Stimulated activated naive CD8-positive, alpha-beta T cell treated with anti-CD3 and anti-CD28 coated beads, Interleukin-15, Interleukin-2, amounts not matched to agents 100 U/mL and 50 U/mL, for 24 hours (primary cell): ENCODE measurements at regions not wholly inside any gene's neighbourhood (a gene's known extent, or its start where the extent isn't known, plus 50 kb on each side); places are given as distances from the start of the nearest gene placed in this dataset.

Experiments used
- ATAC-seq: fragments of 150-1000 bp; cut with Tn5 transposase; one replicate; pipeline ENCODE4 v1.10.0; 2021
- DNase-seq: peaks from one replicate; pipeline ENCODE4 v3.0.0; 2021

DNA sequence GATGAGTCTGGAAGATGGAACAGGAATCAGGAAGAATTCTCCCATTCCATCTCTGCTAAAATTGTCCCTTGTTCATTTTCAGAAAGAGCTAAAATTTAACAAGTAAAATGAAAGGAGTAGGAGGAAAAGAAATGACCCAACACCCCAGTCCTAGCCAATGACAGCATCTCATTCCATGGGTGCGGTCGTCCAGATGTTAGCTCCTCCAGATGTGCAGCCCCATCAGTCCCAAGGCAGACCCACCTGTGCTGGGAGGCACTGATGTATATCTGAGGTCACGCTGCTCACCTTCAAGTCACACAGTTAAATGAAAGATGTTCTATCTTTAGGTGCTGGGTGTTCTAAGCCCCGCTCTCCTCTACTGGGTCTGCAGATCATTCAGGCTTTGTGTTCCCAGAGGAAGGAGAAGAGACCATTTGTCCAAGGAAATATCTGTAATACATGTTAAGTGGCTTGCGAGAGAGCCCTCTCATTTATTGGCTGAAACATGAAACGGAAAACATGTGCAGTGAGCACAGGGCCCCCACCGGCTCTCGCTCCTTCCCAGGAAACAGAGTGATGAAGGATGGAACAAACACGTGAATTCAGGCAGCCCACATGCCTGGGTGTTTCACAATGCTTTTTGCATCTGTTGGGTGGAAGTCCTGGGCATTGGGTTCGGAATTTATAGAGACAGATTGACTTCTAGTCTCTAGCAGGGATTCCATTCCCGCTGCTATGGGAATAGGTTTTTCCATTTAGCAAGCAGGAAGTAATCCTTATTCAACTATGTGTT, 294.6 kb downstream of the NUAK1 start:
- ATAC-seq (no peak), DNase-seq (no peak)

DNA sequence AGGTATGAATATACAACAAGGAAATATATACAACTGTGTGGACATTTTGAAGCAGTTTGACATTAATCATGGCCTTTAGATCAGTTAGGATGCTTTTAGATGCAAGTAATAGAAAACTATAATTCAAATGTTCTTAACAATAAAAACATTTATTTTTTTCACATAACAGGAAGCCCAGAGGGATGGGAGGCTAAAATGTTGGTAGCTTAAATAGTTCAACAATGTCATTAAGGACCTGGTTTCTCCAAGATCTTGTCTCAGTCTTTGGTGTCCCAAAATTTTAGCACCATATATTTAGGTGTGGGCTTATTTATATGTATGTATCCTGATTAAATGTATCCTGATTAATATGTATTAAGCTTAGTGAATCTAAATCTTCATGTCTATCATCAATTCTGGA, 292.4 kb downstream of the NUAK1 start:
- ATAC-seq (no peak), DNase-seq (no peak)

DNA sequence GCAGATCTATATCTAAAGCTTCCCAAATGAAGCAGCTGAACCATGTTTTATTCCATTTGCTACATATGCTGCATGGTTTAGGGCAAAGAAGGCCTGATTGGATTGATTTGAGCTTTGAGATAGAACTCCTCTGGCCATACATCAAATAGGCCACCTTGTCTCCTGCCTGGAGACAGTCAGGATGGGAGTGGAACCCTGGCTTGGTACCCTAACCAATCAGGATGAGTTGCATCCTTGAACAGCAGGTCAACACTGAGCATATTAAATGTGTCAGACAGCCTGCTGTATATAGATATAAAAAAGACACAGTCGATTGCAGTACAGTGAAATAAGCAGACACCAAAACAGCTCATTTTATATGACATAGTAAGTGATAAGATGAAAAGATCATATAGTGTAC, 291.7 kb downstream of the NUAK1 start:
- ATAC-seq (no peak), DNase-seq (no peak)

DNA sequence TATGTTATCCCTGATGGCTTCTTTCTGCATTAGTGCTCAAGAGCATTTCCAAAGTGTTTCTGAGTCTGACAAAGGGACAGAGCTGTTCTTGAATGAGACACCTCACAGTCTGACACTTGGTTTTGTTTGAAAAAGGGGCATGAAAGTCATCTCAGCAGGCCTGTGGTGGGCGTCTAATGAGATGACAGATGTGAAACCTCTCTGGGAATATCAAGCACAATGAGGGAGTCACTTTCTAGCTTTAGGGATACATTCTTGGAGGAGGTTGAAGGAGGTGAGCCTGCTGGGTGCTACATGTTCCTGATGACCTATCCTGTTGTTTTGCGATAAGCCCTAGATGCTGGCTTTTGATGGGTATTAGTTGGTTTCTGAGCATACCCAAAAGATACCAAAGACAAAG, 290.5 kb downstream of the NUAK1 start:
- ATAC-seq = no peak
- DNase-seq = no peak

DNA sequence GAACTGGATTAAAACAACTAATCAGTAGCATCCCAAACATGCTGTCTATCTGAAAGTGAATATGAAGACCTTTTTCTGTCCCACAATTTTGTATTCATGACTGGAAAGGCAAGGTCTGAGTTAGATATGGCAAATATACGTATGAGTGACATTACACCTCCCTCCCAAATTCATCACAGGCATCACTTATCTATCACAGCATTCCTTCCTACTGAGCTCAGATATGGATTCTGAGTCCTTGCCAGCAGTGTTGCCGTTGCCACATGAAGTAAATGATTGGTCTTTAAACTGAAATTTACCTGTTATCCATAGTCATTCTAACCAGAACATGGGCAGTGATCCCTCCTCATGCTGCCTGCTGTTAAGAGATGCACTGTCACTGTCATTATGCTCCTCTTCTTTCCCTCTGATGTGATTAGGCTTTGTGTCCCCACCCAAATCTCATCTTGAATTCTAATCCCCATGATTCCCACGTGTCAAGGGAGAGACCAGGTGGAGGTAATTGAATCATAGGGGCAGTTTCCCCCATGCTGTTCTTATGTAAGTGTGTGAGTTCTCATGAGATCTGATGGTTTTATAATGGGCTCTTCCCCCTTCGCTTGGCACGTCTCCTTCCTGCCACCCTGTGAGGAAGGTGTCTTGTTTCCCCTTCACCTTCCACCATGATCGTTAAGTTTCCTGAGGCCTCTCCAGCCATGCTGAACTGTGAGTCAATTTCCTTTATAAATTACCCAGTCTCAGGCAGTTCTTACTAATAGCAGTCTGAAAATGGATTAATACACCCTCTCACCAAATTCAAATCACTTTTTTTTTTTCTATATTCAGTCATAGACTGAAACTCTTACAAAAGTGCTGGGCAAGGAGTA, 288.4 kb downstream of the NUAK1 start:
- ATAC-seq (no peak), DNase-seq (no peak)

DNA sequence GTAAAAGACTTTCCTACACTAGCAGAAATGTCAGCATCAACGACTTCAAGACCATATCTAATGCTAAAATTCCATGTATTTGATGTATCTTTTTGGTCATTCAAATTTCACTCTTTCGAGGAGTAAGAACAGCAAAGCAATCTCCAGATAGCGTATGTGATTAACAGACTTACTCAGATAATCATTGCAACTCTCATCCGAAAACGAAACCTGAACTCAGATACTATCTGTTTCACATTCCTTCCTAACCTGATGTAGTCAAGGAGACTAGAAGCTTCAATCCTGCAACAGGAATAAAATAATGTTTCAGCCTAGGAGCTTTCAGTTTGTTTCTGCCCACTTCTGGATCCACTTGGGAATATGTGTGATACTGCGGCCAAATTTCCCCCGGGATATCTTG, 286.3 kb downstream of the NUAK1 start:
- no peak for ATAC-seq

DNA sequence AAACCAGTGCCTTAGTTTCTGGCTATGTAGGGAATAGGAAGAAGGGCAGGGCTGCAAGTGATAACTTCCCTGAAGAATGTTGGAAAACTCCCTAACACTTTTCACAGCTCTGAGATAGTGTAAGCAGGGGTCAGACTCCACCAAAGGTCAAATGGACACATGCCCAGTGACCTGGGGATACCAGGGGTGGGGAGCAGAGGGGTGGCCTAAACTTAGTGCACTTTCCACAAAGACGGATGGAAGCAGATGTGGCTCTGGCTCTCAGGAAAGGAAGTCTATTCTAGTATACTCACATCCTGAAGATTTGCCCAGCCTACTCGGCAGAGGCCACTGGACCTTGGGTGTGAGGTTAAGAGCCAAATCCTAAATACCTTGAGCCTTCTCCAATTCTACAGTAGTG, 285.8 kb downstream of the NUAK1 start:
- DNase-seq = no peak
- no peak for ATAC-seq

More for the DNA sequence above, 286.3 kb downstream of the NUAK1 start:
- no peak for DNase-seq

DNA sequence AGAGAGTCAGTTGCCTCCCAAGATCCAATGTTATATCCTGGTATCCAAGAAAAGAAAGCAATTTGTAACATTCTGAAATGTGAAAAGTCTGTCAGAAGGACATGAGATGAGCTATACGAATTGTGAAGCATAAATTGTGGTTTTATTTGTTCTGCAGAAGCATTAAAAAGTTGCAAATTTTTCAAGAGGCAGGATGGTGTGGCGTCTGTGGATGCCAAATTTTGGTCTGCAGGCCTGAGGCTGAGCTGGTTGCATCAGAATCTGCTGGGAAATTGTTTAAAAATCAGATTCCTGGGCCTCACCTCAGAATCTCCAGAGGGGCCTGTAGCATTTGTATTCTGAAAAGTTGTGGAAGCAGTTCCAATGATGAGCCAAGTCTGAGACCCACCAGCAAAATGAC, 284.7 kb downstream of the NUAK1 start:
- no peak for ATAC-seq

DNA sequence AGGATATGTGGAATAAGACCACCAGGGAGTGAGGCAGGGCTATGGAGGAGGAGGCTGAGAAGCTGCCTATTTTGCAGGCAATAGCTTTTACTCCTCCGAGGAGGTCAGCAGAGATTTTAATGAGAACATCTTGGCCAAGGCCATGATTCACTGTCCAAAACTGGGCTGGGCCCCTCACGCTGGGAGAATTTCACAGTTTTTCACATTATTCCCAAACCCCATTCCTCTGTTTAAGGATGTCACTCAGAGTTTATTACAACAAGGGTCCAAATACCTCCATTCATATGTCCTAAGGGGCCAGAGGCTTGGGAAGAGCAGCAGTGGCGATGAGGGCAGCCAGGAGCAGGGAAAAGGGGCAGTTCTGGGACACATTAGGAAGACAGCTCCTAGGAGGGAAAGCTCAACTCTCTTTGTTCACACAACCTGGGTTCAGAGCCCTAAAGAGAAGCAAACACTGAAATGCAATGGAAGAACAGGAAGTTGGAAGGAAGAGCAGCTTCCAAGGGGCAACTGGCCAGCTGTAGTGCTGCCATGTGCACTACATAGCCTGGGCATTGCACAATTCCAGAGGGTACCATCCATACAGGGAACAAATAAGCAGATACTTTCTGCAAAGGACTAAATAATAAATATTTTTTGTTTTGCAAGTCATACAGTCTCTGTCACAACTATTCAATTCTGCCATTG, 283.2 kb downstream of the NUAK1 start:
- DNase-seq (no peak), ATAC-seq (no peak)

More for the DNA sequence above, 284.7 kb downstream of the NUAK1 start:
- DNase-seq = no peak

DNA sequence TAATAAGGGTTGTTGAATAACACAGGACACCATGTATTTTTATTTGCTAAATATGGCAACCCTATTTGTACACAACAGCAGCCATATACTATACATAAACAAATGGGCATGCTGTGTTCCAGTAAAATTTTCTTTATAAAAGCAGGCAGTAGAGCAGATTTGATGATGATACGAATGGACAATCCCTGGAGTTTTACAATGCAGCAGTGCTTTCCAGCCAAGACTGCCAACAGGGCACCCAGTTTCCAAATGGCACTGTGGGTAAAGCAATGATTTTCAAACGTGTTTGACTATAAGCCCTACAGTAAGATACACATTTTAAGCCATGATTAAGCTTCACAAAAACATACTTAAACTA, 282.7 kb downstream of the NUAK1 start:
- ATAC-seq = no peak
- DNase-seq = no peak

DNA sequence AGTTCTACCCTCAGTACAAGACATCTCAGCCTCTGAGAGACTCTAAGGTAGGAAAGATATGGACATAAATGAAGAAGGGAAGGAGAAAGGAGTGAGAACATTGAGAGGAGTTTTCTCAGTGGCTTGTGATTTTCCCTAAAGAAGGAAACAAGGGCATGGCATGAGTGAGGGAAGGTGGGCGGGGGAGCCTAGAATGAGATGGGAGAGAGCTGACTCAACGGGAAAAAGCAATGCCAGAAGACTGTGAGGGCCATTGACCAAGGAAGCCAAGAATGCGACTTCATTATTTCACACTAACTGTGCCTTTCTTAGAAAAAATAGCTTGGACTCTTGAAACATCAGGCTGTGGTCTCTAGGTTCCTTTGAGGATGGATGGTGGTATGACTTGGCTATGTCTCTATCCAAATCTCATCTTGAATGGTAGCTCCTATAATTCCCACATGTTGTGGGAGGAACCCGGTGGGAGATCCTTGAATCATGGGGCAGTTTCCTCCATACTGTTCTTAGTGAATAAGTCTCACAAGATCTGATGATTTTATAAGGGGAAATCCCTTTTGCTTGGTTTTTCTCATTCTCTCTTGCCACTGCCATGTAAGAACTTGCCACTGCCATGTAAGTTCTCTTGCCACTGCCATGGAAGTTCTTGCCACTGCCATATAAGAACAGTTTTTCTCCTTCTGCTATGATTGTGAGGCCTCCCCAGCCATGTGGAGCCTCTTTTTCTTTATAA, 279.6 kb downstream of the NUAK1 start:
- DNase-seq = no peak
- no peak for ATAC-seq

DNA sequence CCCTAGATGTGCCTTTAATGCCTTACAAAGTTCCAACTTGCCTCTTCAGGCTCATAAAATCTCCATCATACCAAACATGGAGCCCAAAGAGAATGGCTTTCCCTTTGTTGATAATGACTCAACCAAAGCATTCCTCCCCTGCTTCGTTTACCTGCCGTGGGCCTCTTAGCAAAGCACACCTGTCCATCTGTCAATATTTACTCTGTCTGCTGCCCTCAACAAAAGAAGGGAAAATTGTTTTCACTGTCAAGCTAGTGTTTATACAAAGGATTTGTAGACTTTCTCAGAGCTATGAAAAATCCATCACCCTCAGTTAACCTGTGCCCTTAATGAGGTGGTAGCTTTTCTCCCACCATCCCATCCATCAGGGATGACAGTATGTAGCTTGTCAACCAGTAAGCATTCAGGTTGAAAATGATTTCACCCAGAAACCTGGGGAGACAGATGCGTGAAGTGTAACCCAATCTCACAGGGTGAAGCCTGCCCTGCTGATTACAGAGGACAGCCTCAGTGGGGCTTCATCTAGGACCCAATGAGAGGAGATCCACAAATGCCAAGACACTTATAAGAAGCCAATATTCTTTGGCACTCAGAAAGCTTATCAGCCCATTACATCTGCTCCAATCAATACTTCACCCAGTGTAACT, 278.1 kb downstream of the NUAK1 start:
- ATAC-seq (no peak), DNase-seq (no peak)

DNA sequence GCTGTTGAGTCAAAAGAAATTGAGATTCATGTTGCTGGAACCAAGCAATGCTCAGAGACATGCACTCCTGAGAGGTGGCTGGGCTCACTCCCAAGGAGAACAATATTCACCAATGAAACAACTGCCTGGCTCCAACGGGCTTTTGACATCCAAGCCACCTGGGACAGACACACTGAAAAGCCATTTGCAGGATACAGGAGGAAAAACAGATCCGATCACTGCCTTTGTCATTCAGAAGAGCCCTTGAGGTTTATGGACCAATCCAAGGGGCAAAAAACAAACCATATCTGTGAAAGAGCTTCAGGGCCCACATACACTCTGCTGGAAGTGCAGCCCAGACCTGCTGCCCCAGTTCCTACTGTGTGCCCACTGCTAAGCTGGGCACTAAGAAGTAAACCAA, 277.5 kb downstream of the NUAK1 start:
- ATAC-seq (no peak), DNase-seq (no peak)

DNA sequence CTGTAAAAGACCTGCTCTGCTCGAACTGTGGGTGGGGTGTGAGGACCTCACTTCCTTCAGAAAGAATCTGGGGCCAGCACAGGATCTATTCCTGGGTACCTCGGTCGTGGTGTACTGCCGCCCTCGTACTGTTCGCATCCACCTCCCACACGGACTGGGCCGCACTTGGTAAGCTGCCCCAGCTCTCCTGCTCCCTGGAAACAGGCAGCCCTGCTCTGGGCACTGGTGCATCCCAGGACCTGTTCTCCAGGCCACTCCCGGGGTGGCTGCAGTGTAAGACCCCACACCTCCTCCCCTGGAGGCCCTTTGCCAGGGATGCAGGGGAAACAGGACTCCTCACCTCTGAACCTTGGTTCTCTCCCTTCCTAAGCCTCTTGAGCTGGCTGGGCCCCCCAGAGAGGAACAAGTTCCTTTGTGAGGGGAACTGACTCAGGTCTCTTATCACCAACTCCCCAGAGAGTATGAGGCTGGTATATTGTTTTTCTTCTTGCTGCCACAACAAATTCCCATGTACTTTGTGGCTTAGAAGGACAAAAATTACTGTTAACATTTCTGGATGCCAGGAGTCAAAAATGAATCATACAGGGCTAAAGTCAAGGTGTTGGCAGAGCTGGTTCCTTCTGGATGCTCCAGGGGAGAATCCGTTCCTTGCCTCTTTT, 276.5 kb downstream of the NUAK1 start:
- ATAC-seq = no peak
- no peak for DNase-seq

DNA sequence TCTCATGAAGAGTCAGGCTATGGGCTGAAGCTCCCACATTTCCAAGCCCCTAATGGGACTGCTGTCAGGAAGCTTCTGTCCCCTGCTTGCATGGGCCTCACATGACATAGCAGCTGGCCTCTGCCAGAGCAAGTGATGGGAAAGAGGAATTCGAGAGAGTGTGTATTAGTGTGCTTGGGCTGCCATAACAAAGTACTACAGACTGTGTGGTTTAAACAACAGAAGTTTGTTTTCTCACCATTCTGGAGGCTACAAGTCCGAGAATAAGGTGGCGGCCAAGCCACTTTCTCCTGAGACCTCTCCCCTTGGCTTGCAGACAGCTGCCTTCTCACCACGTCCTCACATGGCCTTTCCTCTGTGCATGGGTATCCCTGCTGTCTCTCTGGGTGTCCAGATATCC, 274.4 kb downstream of the NUAK1 start:
- DNase-seq (no peak), ATAC-seq (no peak)

DNA sequence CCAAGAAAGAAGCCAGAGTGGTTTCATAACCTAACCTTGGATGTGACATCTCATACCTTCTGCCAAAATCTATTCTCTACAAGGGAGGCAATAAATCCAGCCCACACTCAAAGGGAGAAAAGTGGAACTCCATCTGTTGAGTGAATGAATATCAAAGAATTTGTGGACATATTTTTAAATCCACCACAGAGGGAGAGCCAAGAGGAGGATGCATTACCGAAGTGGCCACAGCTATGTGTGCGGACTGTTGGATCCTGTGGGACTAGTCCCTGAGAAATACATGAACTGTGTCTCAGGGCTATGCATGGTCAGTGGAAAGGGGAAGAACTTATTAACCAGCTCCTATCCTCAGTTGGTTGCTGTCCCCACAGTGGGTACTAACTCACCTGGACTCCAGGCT, 273.9 kb downstream of the NUAK1 start:
- DNase-seq (no peak), ATAC-seq (no peak)

DNA sequence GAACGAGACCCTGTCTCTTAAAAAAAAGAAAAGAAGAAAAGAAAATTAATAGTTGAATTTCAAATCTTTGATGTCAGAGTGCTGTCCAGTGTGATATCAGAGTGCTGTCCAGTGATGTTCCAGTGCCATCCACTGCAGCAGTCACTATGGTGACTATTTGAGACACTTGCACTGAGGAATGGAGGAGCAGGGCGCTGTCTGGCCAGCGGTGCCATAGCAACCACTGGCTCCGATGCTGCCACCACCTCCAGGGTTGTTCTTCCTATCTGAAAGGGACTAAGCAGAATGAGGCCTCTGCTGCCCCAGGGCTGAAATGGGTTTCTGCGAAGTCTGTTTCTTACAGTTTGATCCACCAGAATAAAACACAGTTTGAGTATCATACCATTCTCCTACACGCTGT, 272.9 kb downstream of the NUAK1 start:
- ATAC-seq (no peak), DNase-seq (no peak)

DNA sequence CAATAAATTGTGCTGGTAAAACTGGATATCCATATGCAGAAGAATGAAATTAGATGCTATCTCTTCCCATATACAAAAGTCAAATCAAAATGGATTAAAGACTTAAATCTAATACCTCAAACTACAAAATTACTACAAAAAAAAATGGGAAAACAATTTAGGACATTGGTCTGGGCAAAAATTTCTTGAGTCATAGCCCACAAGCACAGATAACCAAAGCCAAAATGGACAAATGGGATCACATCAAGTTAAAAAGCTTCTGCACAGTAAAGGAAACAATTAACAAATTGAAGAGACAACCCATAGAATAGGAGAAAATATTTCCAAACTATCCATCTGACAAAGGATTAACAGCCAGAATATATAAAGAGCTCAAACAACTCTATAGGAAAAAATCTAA, 264.6 kb downstream of the NUAK1 start:
- no peak for DNase-seq
- ATAC-seq = no peak

DNA sequence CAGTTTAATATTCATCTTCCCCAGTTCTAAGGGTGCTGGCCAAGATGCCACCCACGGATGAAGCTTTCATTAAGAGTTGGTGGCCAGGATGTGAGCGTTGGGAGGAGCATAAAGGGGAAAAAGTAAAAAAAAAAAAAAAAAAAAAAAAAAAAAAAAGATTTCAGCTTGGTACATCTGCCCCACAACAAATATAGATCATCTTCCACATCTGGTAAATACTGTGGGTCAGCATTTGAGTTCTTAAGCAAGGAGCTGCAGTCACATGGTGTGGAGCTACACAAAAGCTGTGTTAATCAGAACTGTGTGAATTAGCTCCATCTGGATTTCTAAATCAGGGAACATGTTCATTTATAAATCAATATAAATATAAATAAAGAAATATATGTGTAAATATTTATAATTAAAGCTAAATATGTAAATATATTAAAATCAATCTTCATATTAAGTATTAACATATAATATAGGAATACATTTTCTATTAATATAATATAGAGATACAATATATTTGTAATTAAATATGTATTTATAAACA, 262.3 kb downstream of the NUAK1 start:
- no peak for ATAC-seq
- DNase-seq = no peak

DNA sequence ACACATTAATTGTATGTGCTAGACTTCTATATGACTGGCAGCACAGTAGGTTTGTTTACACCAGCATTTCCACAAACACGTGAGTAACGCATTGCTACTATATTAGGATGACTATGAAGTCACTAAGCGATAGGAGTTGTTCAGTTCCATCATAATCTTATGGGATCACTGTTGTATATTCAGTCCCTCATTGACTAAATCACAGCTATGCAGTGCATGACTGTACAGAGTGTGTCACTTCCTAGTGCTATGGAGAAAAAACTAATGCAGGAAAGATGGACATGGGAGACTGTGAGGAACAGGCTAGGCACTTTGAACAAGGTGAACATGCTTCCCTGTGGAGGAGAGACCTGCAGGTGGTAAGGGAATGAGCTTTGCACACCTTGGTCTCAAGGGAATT, 259.8 kb downstream of the NUAK1 start:
- DNase-seq (no peak), ATAC-seq (no peak)

DNA sequence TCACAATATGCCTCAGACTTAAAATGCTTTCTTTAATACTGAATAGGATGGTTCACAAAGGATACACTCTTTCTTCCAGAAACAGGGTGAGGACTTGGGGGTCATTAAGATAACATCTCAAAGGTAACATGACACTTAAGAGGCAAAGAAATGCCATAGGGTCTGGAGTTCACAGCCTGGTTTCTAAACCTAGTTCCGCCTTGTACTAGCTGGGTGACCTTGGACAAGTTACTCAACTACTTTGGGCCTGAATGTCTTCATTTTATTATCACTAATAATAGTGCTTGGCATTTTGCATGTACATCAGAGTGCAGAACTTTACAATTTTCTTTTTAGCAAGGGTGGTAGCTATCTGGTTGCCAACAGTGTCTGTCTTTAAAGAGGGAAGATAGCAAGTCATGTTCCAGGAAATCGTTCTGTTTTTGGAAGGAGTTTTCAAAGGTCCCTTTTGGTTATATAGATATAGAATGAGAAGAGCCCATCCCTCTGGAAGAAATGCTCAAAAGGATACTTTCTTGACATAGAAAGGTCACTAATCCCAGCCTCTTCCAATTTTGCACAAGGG, 257.8 kb downstream of the NUAK1 start:
- DNase-seq (no peak), ATAC-seq (no peak)
